ENCODE measurements at regions not wholly inside any gene's neighbourhood (a gene's known extent, or its start where the extent isn't known, plus 50 kb on each side); places are given as distances from the start of the nearest gene placed in this dataset.
A peak's percentile ranks its signal among the peaks of the same experiment; 100 is the strongest.
"Not testable (repeated sequence)": the region's sequence is repeated elsewhere in the genome, so short reads cannot be mapped to it uniquely, and the experiment has no call there.

- no peak overlapping the region for H3K4me3 ChIP-seq (ENCODE audit: low read length)
- no peak for TF ChIP-seq ZNF274 (IDR thresholded peaks at IDR 0.05; ENCODE audit: low read depth, low read length)
Measured at GRCh38 chr22:22161924-22162851, 82.4 kb upstream of the VPREB1 start.

GRCh38 chr22:22160768-22161167 lies 83.8 kb upstream of the VPREB1 start:
- not testable (repeated sequence) for H3K4me3 ChIP-seq (ENCODE audit: low read length)

GRCh38 chr22:22159384-22159783 lies 85.2 kb upstream of the VPREB1 start:
- no peak overlapping the region for H3K4me3 ChIP-seq (ENCODE audit: low read length)
- TF ChIP-seq ZNF274 (IDR thresholded peaks at IDR 0.05; ENCODE audit: low read depth, low read length): no peak

GRCh38 chr22:22158965-22159364 lies 85.6 kb upstream of the VPREB1 start:
- TF ChIP-seq ZNF274 (IDR thresholded peaks at IDR 0.05; ENCODE audit: low read depth, low read length): no peak
- H3K4me3 ChIP-seq (ENCODE audit: low read length): no peak overlapping the region

- no peak for TF ChIP-seq ZNF274 (IDR thresholded peaks at IDR 0.05; ENCODE audit: low read depth, low read length)
- H3K4me3 ChIP-seq (ENCODE audit: low read length): no peak overlapping the region
Measured at GRCh38 chr22:22158207-22158816, 86.3 kb upstream of the VPREB1 start.

- no peak for TF ChIP-seq ZNF274 (IDR thresholded peaks at IDR 0.05; ENCODE audit: low read depth, low read length)
- no peak overlapping the region for H3K4me3 ChIP-seq (ENCODE audit: low read length)
Measured at GRCh38 chr22:22157348-22157725, 87.2 kb upstream of the VPREB1 start.

- H3K4me3 ChIP-seq (ENCODE audit: low read length): peak overlapping the region; percentile 0; the same call in 1 of the 2 replicates
- TF ChIP-seq ZNF274 (IDR thresholded peaks at IDR 0.05; ENCODE audit: low read depth, low read length): no peak
Measured at GRCh38 chr22:22156716-22157347, 87.8 kb upstream of the VPREB1 start.

GRCh38 chr22:22156348-22156715 lies 88.3 kb upstream of the VPREB1 start:
- no peak for TF ChIP-seq ZNF274 (IDR thresholded peaks at IDR 0.05; ENCODE audit: low read depth, low read length)

GRCh38 chr22:22155607-22156006 lies 89.0 kb upstream of the VPREB1 start:
- no peak for TF ChIP-seq ZNF274 (IDR thresholded peaks at IDR 0.05; ENCODE audit: low read depth, low read length)
- H3K4me3 ChIP-seq (ENCODE audit: low read length): no peak overlapping the region

More at GRCh38 chr22:22156348-22156715, 88.3 kb upstream of the VPREB1 start:
- H3K4me3 ChIP-seq (ENCODE audit: low read length): no peak overlapping the region

- no peak for TF ChIP-seq ZNF274 (IDR thresholded peaks at IDR 0.05; ENCODE audit: low read depth, low read length)
- H3K4me3 ChIP-seq (ENCODE audit: low read length): no peak overlapping the region
Measured at GRCh38 chr22:22155146-22155545, 89.4 kb upstream of the VPREB1 start.

GRCh38 chr22:22154040-22154439 lies 90.5 kb upstream of the VPREB1 start:
- no peak for TF ChIP-seq ZNF274 (IDR thresholded peaks at IDR 0.05; ENCODE audit: low read depth, low read length)
- H3K4me3 ChIP-seq (ENCODE audit: low read length): no peak overlapping the region

- H3K4me3 ChIP-seq (ENCODE audit: low read length): no peak overlapping the region
- TF ChIP-seq ZNF274 (IDR thresholded peaks at IDR 0.05; ENCODE audit: low read depth, low read length): no peak
Measured at GRCh38 chr22:22151308-22151707, 93.3 kb upstream of the VPREB1 start.

GRCh38 chr22:22150457-22150856 lies 94.1 kb upstream of the VPREB1 start:
- H3K4me3 ChIP-seq (ENCODE audit: low read length): no peak overlapping the region
- TF ChIP-seq ZNF274 (IDR thresholded peaks at IDR 0.05; ENCODE audit: low read depth, low read length): no peak

GRCh38 chr22:22148905-22149304 lies 95.7 kb upstream of the VPREB1 start:
- no peak overlapping the region for H3K4me3 ChIP-seq (ENCODE audit: low read length)
- no peak for TF ChIP-seq ZNF274 (IDR thresholded peaks at IDR 0.05; ENCODE audit: low read depth, low read length)

- TF ChIP-seq ZNF274 (IDR thresholded peaks at IDR 0.05; ENCODE audit: low read depth, low read length): no peak
Measured at GRCh38 chr22:22144858-22145257, 99.7 kb upstream of the VPREB1 start.

More at GRCh38 chr22:22144858-22145257, 99.7 kb upstream of the VPREB1 start:
- H3K4me3 ChIP-seq (ENCODE audit: low read length): no peak overlapping the region
